DND-41 (cell line): ENCODE measurements at regions not wholly inside any gene's neighbourhood (a gene's known extent, or its start where the extent isn't known, plus 50 kb on each side); places are given as distances from the start of the nearest gene placed in this dataset.

Experiments
- ATAC-seq: fragments of 200-7000 bp; cut with Tn5 transposase; 3 replicates; pipeline ENCODE4 v1.9.1; 2021; ENCODE audit warnings: low read depth; ENCODE audit not compliant: insufficient read depth
- DNase-seq: peaks from one replicate; pipeline ENCODE4 v3.0.0-alpha.2; 2020
- H2AFZ ChIP-seq: 2 replicates; pipeline ENCODE4 v1.6.0; 2012; ENCODE audit warnings: low read depth, low read length
- H3K27ac ChIP-seq: 2 replicates; pipeline ENCODE4 v1.5.1; 2012; ENCODE audit warnings: low read length, inconsistent platforms
- H3K27me3 ChIP-seq: fragments of 200-600 bp; sonication (generic); 2 replicates; pipeline ENCODE4 v1.6.0; 2012; ENCODE audit warnings: low read length, mild to moderate bottlenecking, inconsistent platforms; ENCODE audit not compliant: insufficient read depth, poor library complexity
- H3K36me3 ChIP-seq: 2 replicates; pipeline ENCODE4 v1.5.1; 2012; ENCODE audit warnings: low read length, inconsistent platforms; ENCODE audit not compliant: insufficient read depth
- H3K4me1 ChIP-seq: 2 replicates; pipeline ENCODE4 v1.5.1; 2012; ENCODE audit warnings: mild to moderate bottlenecking, low read length; ENCODE audit not compliant: insufficient read depth
- H3K4me2 ChIP-seq: 2 replicates; pipeline ENCODE4 v1.6.0; 2012; ENCODE audit warnings: mild to moderate bottlenecking, moderate library complexity, low read length, inconsistent platforms; ENCODE audit not compliant: insufficient read depth
- H3K4me3 ChIP-seq, 2 experiments: fragments of 200-600 bp in 1 of 2; shearing (Covaris generic) in 1 of 2; 2 replicates each; pipeline ENCODE4 v1.5.1; 2012 to 2016; ENCODE audit warnings: inconsistent platforms in 2 of 2, low read length in 2 of 2, mild to moderate bottlenecking in 2 of 2, low read depth in 1 of 2, moderate library complexity in 1 of 2
- H3K79me2 ChIP-seq: 2 replicates; pipeline ENCODE4 v1.6.0; 2012; ENCODE audit warnings: low read length, inconsistent platforms; ENCODE audit not compliant: insufficient read depth
- H3K9ac ChIP-seq: 2 replicates; pipeline ENCODE4 v1.6.0; 2012; ENCODE audit warnings: low read depth, mild to moderate bottlenecking, inconsistent platforms, low read length, moderate library complexity
- H3K9me3 ChIP-seq: 2 replicates; pipeline ENCODE4 v1.5.1; 2012; ENCODE audit warnings: low read length, moderate library complexity, mild to moderate bottlenecking, inconsistent platforms; ENCODE audit not compliant: insufficient read depth, severe bottlenecking
- H4K20me1 ChIP-seq: 2 replicates; pipeline ENCODE4 v1.6.0; 2012; ENCODE audit warnings: low read length; ENCODE audit not compliant: insufficient read depth
- CTCF ChIP-seq: IDR thresholded peaks from 2 replicates; pipeline ENCODE4 v1.5.1; 2012; ENCODE audit warnings: borderline replicate concordance, low read length, moderate library complexity, mild to moderate bottlenecking; ENCODE audit not compliant: poor library complexity, severe bottlenecking; ENCODE audit errors: extremely low read depth
- EZH2 ChIP-seq: IDR thresholded peaks from 3 replicates; pipeline ENCODE4 v1.6.1; 2012; ENCODE audit warnings: borderline replicate concordance, low read depth, mild to moderate bottlenecking, moderate library complexity, low read length, inconsistent platforms; ENCODE audit not compliant: severe bottlenecking

GRCh38 chr14:44833376-44834060 lies 128.2 kb downstream of the KLHL28 start:
- ATAC-seq (no peak), DNase-seq (no peak)
- Histone ChIP-seq H3K79me2 (no peaks in the 10 kb centered on the region), H2AFZ (no peak overlapping the region), H3K36me3 (no peaks in the 10 kb centered on the region), H3K4me2 (no peak overlapping the region), H3K27ac (no peak overlapping the region), H3K9ac (no peak overlapping the region), H3K4me1 (no peaks in the 10 kb centered on the region), H3K9me3 (no peaks in the 10 kb centered on the region), H3K27me3 (no peaks in the 10 kb centered on the region), H3K4me3 (no peak overlapping the region), H4K20me1 (no peaks in the 10 kb centered on the region)
- TF ChIP-seq EZH2 (no peak), CTCF (no peak)

- Histone ChIP-seq H3K4me1 (no peaks in the 10 kb centered on the region), H2AFZ (no peak overlapping the region), H3K9ac (no peak overlapping the region), H3K79me2 (no peaks in the 10 kb centered on the region), H3K27ac (no peak overlapping the region), H4K20me1 (no peaks in the 10 kb centered on the region), H3K9me3 (no peaks in the 10 kb centered on the region), H3K4me2 (no peak overlapping the region), H3K4me3 (no peak overlapping the region), H3K27me3 (no peaks in the 10 kb centered on the region), H3K36me3 (no peaks in the 10 kb centered on the region)
- DNase-seq: no peak
- TF ChIP-seq CTCF (no peak), EZH2 (no peak)
- no peak for ATAC-seq
Observed at GRCh38 chr14:44830371-44830770, 131.4 kb downstream of the KLHL28 start.

- no peak for ATAC-seq
- Histone ChIP-seq H3K4me3 (no peak overlapping the region), H3K4me1 (no peaks in the 10 kb centered on the region), H3K9me3 (no peaks in the 10 kb centered on the region), H2AFZ (no peak overlapping the region), H3K4me2 (no peak overlapping the region), H3K9ac (no peak overlapping the region), H3K79me2 (no peaks in the 10 kb centered on the region), H3K36me3 (no peaks in the 10 kb centered on the region), H4K20me1 (no peaks in the 10 kb centered on the region), H3K27me3 (no peaks in the 10 kb centered on the region), H3K27ac (no peak overlapping the region)
- DNase-seq: no peak
- TF ChIP-seq CTCF (no peak), EZH2 (no peak)
Observed at GRCh38 chr14:44829021-44829420, 132.7 kb downstream of the KLHL28 start.
